ENCODE measurements at regions not wholly inside any gene's neighbourhood (a gene's known extent, or its start where the extent isn't known, plus 50 kb on each side); places are given as distances from the start of the nearest gene placed in this dataset.

GRCh38 chr12:41924111-41924510, 220.6 kb downstream of the GXYLT1 start:
- DNase-seq: no peak

- no peak for DNase-seq
Measured at GRCh38 chr12:41923351-41923750, 221.3 kb downstream of the GXYLT1 start.

- no peak for DNase-seq
Measured at GRCh38 chr12:41920355-41920754, 224.3 kb downstream of the GXYLT1 start.

- no peak for DNase-seq
Measured at GRCh38 chr12:41919526-41920261, 225.0 kb downstream of the GXYLT1 start.

- no peak for DNase-seq
Measured at GRCh38 chr12:41919048-41919447, 225.6 kb downstream of the GXYLT1 start.

GRCh38 chr12:41917938-41918341, 226.7 kb downstream of the GXYLT1 start:
- DNase-seq: peak; percentile 21 to 33 (median 28)

GRCh38 chr12:41917181-41917580, 227.5 kb downstream of the GXYLT1 start:
- DNase-seq: no peak

GRCh38 chr12:41910578-41911320, 233.9 kb downstream of the GXYLT1 start:
- DNase-seq: no peak

GRCh38 chr12:41908206-41908605, 236.5 kb downstream of the GXYLT1 start:
- peak; percentile 18 to 30 (median 25) for DNase-seq

- DNase-seq: no peak
Measured at GRCh38 chr12:41907550-41907949, 237.1 kb downstream of the GXYLT1 start.

GRCh38 chr12:41907021-41907420, 237.7 kb downstream of the GXYLT1 start:
- no peak for DNase-seq

GRCh38 chr12:41905759-41906297, 238.8 kb downstream of the GXYLT1 start:
- no peak for DNase-seq

GRCh38 chr12:41905073-41905758, 239.5 kb downstream of the GXYLT1 start:
- no peak for DNase-seq

GRCh38 chr12:41904041-41904440, 240.6 kb downstream of the GXYLT1 start:
- DNase-seq: no peak

GRCh38 chr12:41903014-41903708, 241.5 kb downstream of the GXYLT1 start:
- DNase-seq: no peak

GRCh38 chr12:41899577-41899976, 245.1 kb downstream of the GXYLT1 start:
- no peak for DNase-seq

GRCh38 chr12:41897593-41897992, 247.1 kb downstream of the GXYLT1 start:
- no peak for DNase-seq

- no peak for DNase-seq
Measured at GRCh38 chr12:41893491-41893890, 251.2 kb downstream of the GXYLT1 start.

GRCh38 chr12:41892302-41892701, 252.4 kb downstream of the GXYLT1 start:
- no peak for DNase-seq

- DNase-seq: no peak
Measured at GRCh38 chr12:41891226-41891625, 253.4 kb downstream of the GXYLT1 start.

GRCh38 chr12:41888285-41888684, 256.4 kb downstream of the GXYLT1 start:
- no peak for DNase-seq

GRCh38 chr12:41881891-41882805, 262.5 kb downstream of the GXYLT1 start:
- peak in 1 of 3 donors; percentile 14 for DNase-seq
